ENCODE measurements at regions not wholly inside any gene's neighbourhood (a gene's known extent, or its start where the extent isn't known, plus 50 kb on each side); places are given as distances from the start of the nearest gene placed in this dataset.

GRCh38 chr12:66905201-66905600 lies 226.3 kb upstream of the GRIP1 start:
- no peak for TF ChIP-seq POLR2AphosphoS5 (IDR thresholded peaks at IDR 0.05; ENCODE audit: low read depth, low read length)
- TF ChIP-seq POLR2A (IDR thresholded peaks at IDR 0.05; ENCODE audit: low read depth, low read length), result no peak
- TF ChIP-seq TAF1 (IDR thresholded peaks at IDR 0.05; ENCODE audit: low read depth, low read length), result no peak

Measured in GM12891 (cell line).